Kidney epithelial cell (primary cell): ENCODE measurements at regions not wholly inside any gene's neighbourhood (a gene's known extent, or its start where the extent isn't known, plus 50 kb on each side); places are given as distances from the start of the nearest gene placed in this dataset.

Experiments used
- DNase-seq: peaks from one replicate; pipeline ENCODE4 v3.0.0-alpha.2; 2010; ENCODE audit warnings: low read depth
- H3K27me3 ChIP-seq: 2 replicates; pipeline ENCODE4 v1.6.0; 2011; ENCODE audit warnings: low read length; ENCODE audit not compliant: control insufficient read depth, insufficient read depth
- H3K36me3 ChIP-seq: 2 replicates; pipeline ENCODE4 v1.5.1; 2011; ENCODE audit warnings: low read length; ENCODE audit not compliant: control insufficient read depth, insufficient read depth
- H3K4me3 ChIP-seq: 2 replicates; pipeline ENCODE4 v1.5.1; 2011; ENCODE audit warnings: low read depth, mild to moderate bottlenecking, control low read depth, low read length
- TF ChIP-seq, protein P1 (sequence below): IDR thresholded peaks from 2 replicates; pipeline ENCODE4 v1.5.1; 2011; ENCODE audit warnings: mild to moderate bottlenecking, moderate library complexity, low read length, control low read depth, inconsistent platforms; ENCODE audit not compliant: insufficient read depth, poor library complexity, severe bottlenecking

DNA sequence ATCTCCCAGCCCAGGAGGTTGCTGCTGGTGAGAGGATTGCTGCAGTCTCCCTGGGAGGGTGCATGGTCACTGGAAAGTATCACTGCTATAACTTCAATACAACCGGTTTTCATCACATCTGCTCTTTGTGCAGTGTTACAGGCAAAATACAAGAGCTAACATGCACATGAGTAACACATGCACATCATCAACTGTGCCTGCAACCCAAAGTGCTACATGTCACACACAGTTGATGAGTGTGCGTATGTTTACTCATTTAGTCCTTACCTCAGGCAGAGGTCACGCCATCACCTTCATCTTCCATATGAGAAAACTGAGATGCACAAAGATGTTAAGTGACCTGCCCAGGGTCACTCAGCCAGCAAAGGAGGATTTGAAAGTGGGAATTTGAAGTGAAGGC lies 277.7 kb downstream of the FAM72C start:
- H3K36me3 ChIP-seq = no peaks in the 10 kb centered on the region
- DNase-seq = no peak
- TF ChIP-seq, protein P1, sequence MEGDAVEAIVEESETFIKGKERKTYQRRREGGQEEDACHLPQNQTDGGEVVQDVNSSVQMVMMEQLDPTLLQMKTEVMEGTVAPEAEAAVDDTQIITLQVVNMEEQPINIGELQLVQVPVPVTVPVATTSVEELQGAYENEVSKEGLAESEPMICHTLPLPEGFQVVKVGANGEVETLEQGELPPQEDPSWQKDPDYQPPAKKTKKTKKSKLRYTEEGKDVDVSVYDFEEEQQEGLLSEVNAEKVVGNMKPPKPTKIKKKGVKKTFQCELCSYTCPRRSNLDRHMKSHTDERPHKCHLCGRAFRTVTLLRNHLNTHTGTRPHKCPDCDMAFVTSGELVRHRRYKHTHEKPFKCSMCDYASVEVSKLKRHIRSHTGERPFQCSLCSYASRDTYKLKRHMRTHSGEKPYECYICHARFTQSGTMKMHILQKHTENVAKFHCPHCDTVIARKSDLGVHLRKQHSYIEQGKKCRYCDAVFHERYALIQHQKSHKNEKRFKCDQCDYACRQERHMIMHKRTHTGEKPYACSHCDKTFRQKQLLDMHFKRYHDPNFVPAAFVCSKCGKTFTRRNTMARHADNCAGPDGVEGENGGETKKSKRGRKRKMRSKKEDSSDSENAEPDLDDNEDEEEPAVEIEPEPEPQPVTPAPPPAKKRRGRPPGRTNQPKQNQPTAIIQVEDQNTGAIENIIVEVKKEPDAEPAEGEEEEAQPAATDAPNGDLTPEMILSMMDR = no peak
- peaks cover 23% of the 10 kb centered on the region for H3K27me3 ChIP-seq
- no peak overlapping the region for H3K4me3 ChIP-seq

DNA sequence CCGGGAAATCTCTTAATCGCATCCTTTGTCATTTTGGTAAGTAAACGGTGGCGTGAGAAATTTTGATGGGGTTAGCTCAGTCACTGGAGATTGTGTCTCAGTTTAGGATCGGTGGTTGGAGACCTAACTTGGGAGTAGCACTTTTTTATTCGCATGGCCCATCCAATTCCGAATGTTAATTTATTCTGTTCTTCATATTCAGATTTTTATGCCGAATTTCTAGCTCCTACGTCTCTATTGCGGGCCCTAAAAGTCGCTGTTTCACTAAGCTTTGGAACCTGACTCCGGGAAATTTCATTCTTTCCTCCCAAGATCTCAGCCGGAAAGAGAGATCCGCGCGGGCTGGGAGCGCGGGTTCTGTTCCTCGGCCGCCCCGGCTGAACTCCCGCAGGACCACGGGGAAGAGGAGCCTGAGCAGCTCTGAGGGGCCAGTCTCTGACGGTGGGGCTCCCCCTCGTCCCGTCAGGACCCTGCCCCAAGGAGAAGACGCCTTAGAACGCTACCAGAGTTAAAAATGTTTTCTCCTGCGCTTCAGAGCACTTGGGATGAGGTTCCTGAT lies 279.7 kb downstream of the FAM72C start:
- Histone ChIP-seq H3K27me3 (peaks cover 12% of the 10 kb centered on the region), H3K4me3 (no peak overlapping the region), H3K36me3 (no peaks in the 10 kb centered on the region)
- DNase-seq = no peak
- TF ChIP-seq, protein P1 = no peak

DNA sequence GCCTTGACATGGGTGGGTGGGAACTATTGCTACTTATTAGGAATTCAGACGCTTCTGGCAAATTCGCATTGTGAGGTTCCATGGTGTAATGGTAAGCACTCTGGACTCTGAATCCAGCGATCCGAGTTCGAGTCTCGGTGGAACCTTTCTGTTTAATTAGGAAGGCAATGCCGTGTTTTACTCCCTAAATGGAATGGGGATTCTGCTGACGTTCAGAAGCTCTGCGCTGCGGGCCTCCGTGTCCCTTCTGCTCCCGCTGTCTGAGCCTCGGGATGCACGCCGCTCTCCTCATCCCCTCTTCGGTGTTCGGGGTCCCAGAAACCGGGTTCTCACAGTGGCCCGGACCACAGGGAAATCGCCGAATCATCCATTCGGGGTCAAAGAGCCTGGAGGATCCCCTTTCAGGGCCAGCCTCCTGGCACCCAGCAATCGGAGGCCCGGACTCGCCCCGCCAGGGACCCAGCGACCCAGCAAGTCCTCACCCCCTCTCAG lies 280.3 kb downstream of the FAM72C start:
- TF ChIP-seq, protein P1 = no peak

DNA sequence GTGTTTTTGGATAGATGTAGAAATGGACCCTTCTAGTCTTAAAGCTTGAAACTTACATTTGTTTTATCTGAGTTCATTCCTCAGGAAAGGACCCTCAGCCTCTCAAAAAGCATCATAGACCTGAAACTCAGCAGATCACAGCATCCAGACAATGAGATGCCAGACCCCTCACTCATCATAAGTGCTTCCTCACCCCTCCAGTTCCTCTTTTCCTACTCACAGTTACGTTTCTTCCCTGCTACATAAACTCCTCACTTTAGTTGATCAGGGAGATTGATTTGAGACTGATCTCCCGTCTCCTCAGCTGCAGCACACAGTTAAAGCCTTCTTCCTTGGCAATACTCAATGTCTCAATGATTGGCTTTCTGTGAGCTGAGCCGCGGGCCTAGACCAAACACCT lies 282.0 kb downstream of the FAM72C start:
- no peak for DNase-seq
- H3K36me3 ChIP-seq = no peaks in the 10 kb centered on the region
- H3K4me3 ChIP-seq = no peak overlapping the region
- TF ChIP-seq, protein P1 = no peak
- H3K27me3 ChIP-seq = peaks cover 12% of the 10 kb centered on the region

More for the DNA sequence above, 280.3 kb downstream of the FAM72C start:
- no peak for DNase-seq
- no peak overlapping the region for H3K4me3 ChIP-seq
- no peaks in the 10 kb centered on the region for H3K36me3 ChIP-seq
- peaks cover 12% of the 10 kb centered on the region for H3K27me3 ChIP-seq

DNA sequence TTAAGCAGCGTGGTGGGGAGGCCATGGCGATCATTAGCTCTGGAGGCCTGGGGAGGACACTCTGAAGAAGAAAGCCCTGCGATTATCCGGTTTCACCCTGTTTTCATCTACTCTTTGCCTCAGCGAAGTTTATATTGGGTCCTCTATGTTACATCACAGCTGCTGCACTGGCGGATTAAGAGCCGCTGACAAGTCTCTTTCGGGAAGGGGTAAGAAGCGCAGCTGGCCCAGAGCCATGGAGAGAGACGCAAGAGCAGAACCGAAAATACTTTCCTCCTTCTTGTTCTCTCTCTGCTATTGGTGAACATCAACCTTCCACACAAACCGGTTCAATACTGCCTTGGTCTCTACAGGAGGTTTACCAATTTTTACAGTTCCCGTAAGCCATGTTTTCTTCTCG lies 291.5 kb downstream of the FAM72C start:
- no peak for DNase-seq
- no peak overlapping the region for H3K4me3 ChIP-seq
- no peaks in the 10 kb centered on the region for H3K36me3 ChIP-seq
- TF ChIP-seq, protein P1 = no peak
- H3K27me3 ChIP-seq = peaks cover 3% of the 10 kb centered on the region

DNA sequence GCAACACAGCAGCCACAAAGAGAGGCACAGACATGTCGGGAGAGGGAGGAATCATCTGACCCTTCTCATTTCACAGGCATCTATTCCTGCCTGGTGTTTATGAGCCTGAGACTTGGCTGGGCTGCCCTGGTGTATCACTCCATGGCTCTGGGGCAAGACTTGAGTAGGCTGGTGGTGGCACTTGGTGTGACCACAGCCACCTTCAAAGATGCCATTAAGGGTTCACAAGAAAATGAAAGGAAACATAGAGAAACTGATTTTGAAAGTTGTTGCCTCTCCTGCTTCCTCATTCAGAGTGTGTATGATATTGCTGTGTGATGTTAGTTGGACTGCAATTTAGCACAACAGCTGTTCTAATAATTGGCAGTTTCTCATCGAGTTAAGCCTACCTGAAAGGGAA lies 298.8 kb downstream of the FAM72C start:
- Histone ChIP-seq H3K4me3 (no peak overlapping the region), H3K27me3 (peaks cover 4% of the 10 kb centered on the region), H3K36me3 (no peaks in the 10 kb centered on the region)
- TF ChIP-seq, protein P1 = no peak
- DNase-seq = no peak
